Peyer's patch (tissue), 4 donors: ENCODE measurements at regions not wholly inside any gene's neighbourhood (a gene's known extent, or its start where the extent isn't known, plus 50 kb on each side); places are given as distances from the start of the nearest gene placed in this dataset.

ENCODE experiments used
- POLR2A ChIP-seq, 2 donors: fragments of 450-650 bp; IDR thresholded peaks; one replicate each; pipeline ENCODE4 v1.5.1; 2017; ENCODE audit warnings: antibody characterized with exemption in 2 of 2, mild to moderate bottlenecking in 2 of 2, moderate library complexity in 2 of 2
- TF ChIP-seq, protein P1 (sequence below), 6 experiments: fragments of 450-650 bp in 4 of 6; fragments of 200-600 bp in 2 of 6; sonication (generic) in 1 of 6; IDR thresholded peaks; one replicate each; pipeline ENCODE4 v1.5.1; 2017 to 2019; ENCODE audit warnings: antibody characterized with exemption in 6 of 6, mild to moderate bottlenecking in 3 of 6, moderate library complexity in 1 of 6

DNA sequence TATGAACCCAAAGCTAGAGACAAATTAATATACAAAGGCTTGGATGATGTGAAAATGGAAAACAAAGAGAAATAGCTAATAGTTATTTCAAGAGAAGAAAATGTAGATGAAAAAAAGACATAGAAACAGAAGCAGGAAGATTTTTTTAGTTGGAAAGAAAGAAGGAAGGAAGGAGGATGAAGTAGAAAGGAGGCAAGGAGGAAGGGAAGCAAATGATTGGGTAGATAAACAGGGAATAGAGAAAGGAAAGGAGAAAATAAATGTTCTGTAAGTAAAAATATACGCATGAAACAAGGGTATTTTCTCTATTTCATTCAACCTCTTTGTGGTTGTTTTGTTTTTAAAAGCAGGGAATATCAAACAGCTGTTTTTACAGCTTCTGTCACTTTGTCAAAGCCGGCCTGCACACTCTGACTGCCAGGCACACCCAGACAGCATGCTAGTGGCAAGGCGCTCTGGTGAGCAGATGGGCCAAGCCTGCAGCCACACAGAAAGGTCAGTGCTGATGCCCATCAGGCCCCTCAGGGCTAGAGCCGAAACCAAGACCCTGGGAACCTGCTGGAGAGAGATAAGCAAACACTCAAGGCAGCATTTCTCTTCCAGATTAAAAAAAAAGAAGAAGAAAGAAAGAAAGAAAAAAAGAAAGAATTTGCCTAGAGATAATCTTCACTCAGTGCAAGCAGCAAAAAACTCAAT is 72.9 kb upstream of the CTTNBP2NL start:
- TF ChIP-seq, protein P1, sequence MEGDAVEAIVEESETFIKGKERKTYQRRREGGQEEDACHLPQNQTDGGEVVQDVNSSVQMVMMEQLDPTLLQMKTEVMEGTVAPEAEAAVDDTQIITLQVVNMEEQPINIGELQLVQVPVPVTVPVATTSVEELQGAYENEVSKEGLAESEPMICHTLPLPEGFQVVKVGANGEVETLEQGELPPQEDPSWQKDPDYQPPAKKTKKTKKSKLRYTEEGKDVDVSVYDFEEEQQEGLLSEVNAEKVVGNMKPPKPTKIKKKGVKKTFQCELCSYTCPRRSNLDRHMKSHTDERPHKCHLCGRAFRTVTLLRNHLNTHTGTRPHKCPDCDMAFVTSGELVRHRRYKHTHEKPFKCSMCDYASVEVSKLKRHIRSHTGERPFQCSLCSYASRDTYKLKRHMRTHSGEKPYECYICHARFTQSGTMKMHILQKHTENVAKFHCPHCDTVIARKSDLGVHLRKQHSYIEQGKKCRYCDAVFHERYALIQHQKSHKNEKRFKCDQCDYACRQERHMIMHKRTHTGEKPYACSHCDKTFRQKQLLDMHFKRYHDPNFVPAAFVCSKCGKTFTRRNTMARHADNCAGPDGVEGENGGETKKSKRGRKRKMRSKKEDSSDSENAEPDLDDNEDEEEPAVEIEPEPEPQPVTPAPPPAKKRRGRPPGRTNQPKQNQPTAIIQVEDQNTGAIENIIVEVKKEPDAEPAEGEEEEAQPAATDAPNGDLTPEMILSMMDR (IDR thresholded peaks at IDR 0.05) = no peak
- TF ChIP-seq POLR2A (IDR thresholded peaks at IDR 0.05) = no peak
